ENCODE measurements at regions not wholly inside any gene's neighbourhood (a gene's known extent, or its start where the extent isn't known, plus 50 kb on each side); places are given as distances from the start of the nearest gene placed in this dataset.
A peak's percentile ranks its signal among the peaks of the same experiment; 100 is the strongest.

GRCh38 chr10:3995302-3996210 is 210.5 kb upstream of the KLF6 start:
- no peaks in the 10 kb centered on the region for H3K27me3 ChIP-seq
- TF ChIP-seq POLR2A (IDR thresholded peaks at IDR 0.05), result no peak
- TF ChIP-seq, protein P1, sequence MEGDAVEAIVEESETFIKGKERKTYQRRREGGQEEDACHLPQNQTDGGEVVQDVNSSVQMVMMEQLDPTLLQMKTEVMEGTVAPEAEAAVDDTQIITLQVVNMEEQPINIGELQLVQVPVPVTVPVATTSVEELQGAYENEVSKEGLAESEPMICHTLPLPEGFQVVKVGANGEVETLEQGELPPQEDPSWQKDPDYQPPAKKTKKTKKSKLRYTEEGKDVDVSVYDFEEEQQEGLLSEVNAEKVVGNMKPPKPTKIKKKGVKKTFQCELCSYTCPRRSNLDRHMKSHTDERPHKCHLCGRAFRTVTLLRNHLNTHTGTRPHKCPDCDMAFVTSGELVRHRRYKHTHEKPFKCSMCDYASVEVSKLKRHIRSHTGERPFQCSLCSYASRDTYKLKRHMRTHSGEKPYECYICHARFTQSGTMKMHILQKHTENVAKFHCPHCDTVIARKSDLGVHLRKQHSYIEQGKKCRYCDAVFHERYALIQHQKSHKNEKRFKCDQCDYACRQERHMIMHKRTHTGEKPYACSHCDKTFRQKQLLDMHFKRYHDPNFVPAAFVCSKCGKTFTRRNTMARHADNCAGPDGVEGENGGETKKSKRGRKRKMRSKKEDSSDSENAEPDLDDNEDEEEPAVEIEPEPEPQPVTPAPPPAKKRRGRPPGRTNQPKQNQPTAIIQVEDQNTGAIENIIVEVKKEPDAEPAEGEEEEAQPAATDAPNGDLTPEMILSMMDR (IDR thresholded peaks at IDR 0.05), result no peak
- H3K4me1 ChIP-seq, result peaks cover 8 to 12% of the 10 kb centered on the region in 2 donors
- H3K4me3 ChIP-seq (replicated peaks in 1 of 3), result no peak overlapping the region
- no peak overlapping the region for H3K27ac ChIP-seq
- H3K36me3 ChIP-seq, result no peaks in the 10 kb centered on the region
- H3K9me3 ChIP-seq, result no peaks in the 10 kb centered on the region
- 58 to 63% methylated on average over 8 of the region's 8 CpGs for WGBS, 2 donors
- intact Hi-C loops (cut with DNase I), result no loop called here
- DNase-seq, result no peak

GRCh38 chr10:3992382-3993178 is 207.6 kb upstream of the KLF6 start:
- intact Hi-C loops (cut with DNase I), result no loop called here
- no peaks in the 10 kb centered on the region for H3K9me3 ChIP-seq
- TF ChIP-seq POLR2A (IDR thresholded peaks at IDR 0.05), result no peak
- TF ChIP-seq, protein P1 (IDR thresholded peaks at IDR 0.05), result no peak
- no peak overlapping the region for H3K27ac ChIP-seq
- peaks cover 8 to 12% of the 10 kb centered on the region in 2 donors for H3K4me1 ChIP-seq
- no peak overlapping the region for H3K4me3 ChIP-seq (replicated peaks in 1 of 3)
- DNase-seq, result no peak
- WGBS, 2 donors, result 75 to 76% methylated on average over 16 of the region's 16 CpGs
- no peaks in the 10 kb centered on the region for H3K27me3 ChIP-seq
- no peaks in the 10 kb centered on the region for H3K36me3 ChIP-seq

DNA sequence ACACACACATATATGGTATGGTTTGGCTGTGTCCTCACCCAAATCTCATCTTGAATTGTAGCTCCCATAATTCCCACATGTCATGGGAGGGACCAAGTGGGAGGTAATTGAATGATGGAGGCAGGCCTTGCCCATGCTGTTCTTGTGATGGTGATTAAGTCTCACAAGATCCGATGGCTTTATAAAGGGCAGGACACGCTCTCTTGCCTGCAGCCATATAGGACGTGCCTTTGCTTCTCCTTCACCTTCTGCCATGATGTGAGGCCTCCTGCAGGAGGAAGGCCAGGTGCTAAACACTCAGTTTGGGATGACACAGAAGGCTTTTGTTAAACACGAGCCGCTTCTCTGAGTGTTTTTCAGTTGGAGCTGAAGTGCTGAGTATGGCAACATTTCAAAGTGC is 205.3 kb upstream of the KLF6 start:
- intact Hi-C loops (cut with DNase I), result no loop called here
- Histone ChIP-seq H3K9me3 (no peaks in the 10 kb centered on the region), H3K36me3 (no peaks in the 10 kb centered on the region), H3K27me3 (no peaks in the 10 kb centered on the region), H3K4me1 (peaks cover under 1% of the 10 kb centered on the region in 2 donors), H3K4me3 (replicated peaks in 1 of 3) (no peak overlapping the region), H3K27ac (no peak overlapping the region)
- 70 to 81% methylated on average over 5 of the region's 5 CpGs for WGBS, 2 donors
- TF ChIP-seq, protein P1 (IDR thresholded peaks at IDR 0.05), result no peak
- TF ChIP-seq POLR2A (IDR thresholded peaks at IDR 0.05), result no peak
- peak; percentile 14 to 16 for DNase-seq

DNA sequence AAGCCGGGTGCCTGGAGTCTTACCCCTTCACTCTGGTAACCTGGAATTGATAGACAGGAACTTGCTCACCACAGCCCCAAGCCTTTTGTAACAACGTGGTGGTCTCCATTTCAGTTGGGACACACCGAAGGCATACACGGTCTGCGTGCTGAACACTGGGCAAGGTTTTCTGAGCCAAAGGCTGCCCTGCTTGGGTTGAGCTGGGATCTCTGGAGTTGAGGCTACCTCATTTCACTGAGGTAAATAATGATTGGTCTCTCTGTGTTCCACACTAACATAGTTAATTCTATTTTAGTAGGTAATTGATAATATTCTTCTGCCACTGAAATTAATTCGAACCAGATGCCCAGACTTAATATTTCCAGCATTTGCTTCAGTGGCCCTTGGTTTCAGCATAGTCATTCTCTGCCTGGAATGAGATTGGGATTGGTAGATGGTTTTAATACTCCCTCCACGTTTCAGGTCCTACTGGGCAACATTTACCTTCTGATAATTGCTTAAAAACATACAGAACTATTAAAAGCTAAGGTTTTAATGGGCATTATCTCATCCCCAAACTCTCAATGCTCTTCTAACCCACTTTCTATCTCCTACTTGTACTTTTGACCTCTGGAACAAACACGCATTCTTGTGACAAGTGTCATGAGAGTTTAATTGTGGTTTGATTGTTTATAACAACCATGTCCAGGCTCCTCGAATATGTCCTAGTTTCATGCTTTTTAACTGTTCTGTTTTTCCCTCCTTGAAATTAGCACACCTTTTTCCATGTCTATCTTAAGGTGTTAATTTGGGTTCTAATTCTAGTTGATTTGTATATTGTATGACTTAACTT is 202.3 kb upstream of the KLF6 start:
- TF ChIP-seq, protein P1 (IDR thresholded peaks at IDR 0.05), result no peak
- TF ChIP-seq POLR2A (IDR thresholded peaks at IDR 0.05), result no peak
- WGBS, 2 donors, result 74 to 79% methylated on average over 9 of the region's 9 CpGs
- no peaks in the 10 kb centered on the region for H3K4me1 ChIP-seq

More for the DNA sequence above, 202.3 kb upstream of the KLF6 start:
- DNase-seq, result no peak
- H3K4me3 ChIP-seq (replicated peaks in 1 of 3), result no peak overlapping the region
- no peaks in the 10 kb centered on the region for H3K27me3 ChIP-seq
- H3K9me3 ChIP-seq, result no peaks in the 10 kb centered on the region
- H3K27ac ChIP-seq, result no peak overlapping the region
- no peaks in the 10 kb centered on the region for H3K36me3 ChIP-seq
- intact Hi-C loops (cut with DNase I), result no loop called here

Data from thyroid gland (tissue), 4 donors.